GM12878 (cell line): ENCODE measurements at regions not wholly inside any gene's neighbourhood (a gene's known extent, or its start where the extent isn't known, plus 50 kb on each side); places are given as distances from the start of the nearest gene placed in this dataset.

Experiments used
- CREB1 ChIP-seq: IDR thresholded peaks from 2 replicates; pipeline ENCODE4 v1.6.1; 2012; ENCODE audit warnings: low read depth, mild to moderate bottlenecking, inconsistent platforms
- EZH2 ChIP-seq: IDR thresholded peaks from 2 replicates; pipeline ENCODE4 v1.6.1; 2012; ENCODE audit warnings: low read depth, mild to moderate bottlenecking, control low read depth, inconsistent platforms, low read length, borderline replicate concordance; ENCODE audit not compliant: control insufficient read depth
- PAX8 ChIP-seq: fragments of 450-650 bp; IDR thresholded peaks from 2 replicates; pipeline ENCODE4 v1.6.1; 2017; ENCODE audit warnings: mild to moderate bottlenecking, moderate library complexity
- PML ChIP-seq: IDR thresholded peaks from 2 replicates; pipeline ENCODE4 v1.6.1; 2012; ENCODE audit warnings: low read length, inconsistent platforms
- POLR2A ChIP-seq: IDR thresholded peaks from 2 replicates; pipeline ENCODE4 v1.6.1; 2011; ENCODE audit warnings: low read depth, mild to moderate bottlenecking, low read length
- POLR2AphosphoS2 ChIP-seq: IDR thresholded peaks from 2 replicates; pipeline ENCODE4 v1.6.1; 2011; ENCODE audit warnings: low read depth, mild to moderate bottlenecking, low read length, improper control_type of control experiment, moderate library complexity
- RBBP5 ChIP-seq: fragments of 200-600 bp; sonication (generic); conservative IDR thresholded peaks from 2 replicates; pipeline ENCODE4 v1.6.1; 2016
- RCOR1 ChIP-seq: conservative IDR thresholded peaks from 2 replicates; pipeline ENCODE4 v1.6.1; 2012; ENCODE audit warnings: low read depth, low read length, improper control_type of control experiment
- RFX5 ChIP-seq: IDR thresholded peaks from 2 replicates; pipeline ENCODE4 v1.6.1; 2011; ENCODE audit warnings: low read depth, low read length, improper control_type of control experiment
- SMC3 ChIP-seq: IDR thresholded peaks from 2 replicates; pipeline ENCODE4 v1.6.1; 2011; ENCODE audit warnings: low read length, improper control_type of control experiment, borderline replicate concordance
- SRF ChIP-seq, 2 experiments: IDR thresholded peaks; 2 replicates each; pipeline ENCODE4 v1.6.1; 2011; ENCODE audit warnings: low read depth in 2 of 2, low read length in 2 of 2, mild to moderate bottlenecking in 1 of 2, moderate library complexity in 1 of 2
- YY1 ChIP-seq: IDR thresholded peaks from 2 replicates; pipeline ENCODE4 v1.6.1; 2011; ENCODE audit warnings: low read depth, mild to moderate bottlenecking, low read length

DNA sequence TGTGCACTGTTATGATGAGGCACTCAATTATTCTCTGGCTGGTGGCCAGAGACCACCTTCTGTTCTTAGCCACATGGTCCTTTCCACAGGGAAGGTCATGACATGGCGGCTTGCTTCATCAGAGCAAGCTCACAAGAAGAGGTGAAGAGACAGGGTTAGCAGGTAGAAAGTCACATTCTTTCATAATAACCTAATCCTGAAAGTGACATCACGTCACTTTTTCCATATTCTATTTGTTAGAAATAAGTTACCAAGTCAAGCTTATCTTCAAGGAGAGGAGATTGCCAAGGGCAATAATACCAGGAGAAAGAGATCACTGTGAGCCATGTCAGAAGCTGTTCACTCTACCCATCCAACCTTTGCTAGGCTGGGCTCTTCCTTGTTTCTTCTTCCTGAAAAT, 139.4 kb downstream of the OSR1 start:
- TF ChIP-seq POLR2AphosphoS2 (no peak), CREB1 (no peak), PML (no peak), EZH2 (no peak), POLR2A (no peak), YY1 (no peak), RBBP5 (no peak), PAX8 (no peak), SMC3 (no peak), RCOR1 (no peak), SRF (IDR thresholded peaks at IDR 0.05; ENCODE audit: low read depth in 2 of 2, low read length in 2 of 2) (no peak), RFX5 (no peak)
